Upper lobe of left lung (tissue), 6 donors: ENCODE measurements at regions not wholly inside any gene's neighbourhood (a gene's known extent, or its start where the extent isn't known, plus 50 kb on each side); places are given as distances from the start of the nearest gene placed in this dataset.

Experiments
- ATAC-seq, 2 donors: fragments of 200-7000 bp; cut with Tn5 transposase; one replicate each; pipeline ENCODE4 v1.9.1; 2022; ENCODE audit warnings: mild to moderate bottlenecking in 2 of 2, moderate library complexity in 2 of 2; ENCODE audit not compliant: low FRiP score in 2 of 2
- DNase-seq, 2 donors: peaks; one replicate each; pipeline ENCODE4 v3.0.0-alpha.2; 2019 to 2020
- H3K27ac ChIP-seq, 4 donors: fragments of 200-600 bp; sonication (generic); one replicate each; pipeline ENCODE4 v1.5.1; 2016 to 2019
- H3K27me3 ChIP-seq, 4 donors: fragments of 200-600 bp; sonication (generic); one replicate each; pipeline ENCODE4 v1.5.1; 2017 to 2019
- H3K36me3 ChIP-seq, 4 donors: fragments of 200-600 bp; sonication (generic); one replicate each; pipeline ENCODE4 v1.5.1; 2016 to 2019
- H3K4me1 ChIP-seq, 4 donors: fragments of 200-600 bp; sonication (generic); one replicate each; pipeline ENCODE4 v1.5.1; 2018 to 2019
- H3K4me3 ChIP-seq, 4 donors: fragments of 200-600 bp; sonication (generic); one replicate each; pipeline ENCODE4 v1.5.1; 2017 to 2019; ENCODE audit warnings: mild to moderate bottlenecking in 2 of 4, moderate library complexity in 1 of 4
- H3K9me3 ChIP-seq, 4 donors: fragments of 200-600 bp; sonication (generic); one replicate each; pipeline ENCODE4 v1.5.1; 2018 to 2019
- EP300 ChIP-seq, 4 donors: sonication (generic); formaldehyde crosslinking; IDR thresholded peaks; one replicate each; pipeline ENCODE4 v1.5.1; 2017; ENCODE audit warnings: antibody characterized with exemption in 4 of 4, control low read depth in 2 of 4
- POLR2A ChIP-seq, 4 donors: fragments of 450-650 bp; IDR thresholded peaks; one replicate each; pipeline ENCODE4 v1.5.1; 2016 to 2017; ENCODE audit warnings: antibody characterized with exemption in 4 of 4, mild to moderate bottlenecking in 2 of 4
- POLR2AphosphoS5 ChIP-seq, 2 donors: sonication (generic); formaldehyde crosslinking; IDR thresholded peaks; one replicate each; pipeline ENCODE4 v1.5.1; 2017; ENCODE audit warnings: antibody characterized with exemption in 2 of 2
- WGBS, 2 donors: methylation state at CpG; one replicate each; pipeline ENCODE4 v1.1.5; 2017 to 2018; 5-methylcytosine and 5-hydroxymethylcytosine counted together
- TF ChIP-seq, protein P1 (sequence below), 6 experiments: fragments of 450-650 bp in 4 of 6; fragments of 200-600 bp in 2 of 6; sonication (generic) in 2 of 6; IDR thresholded peaks; one replicate each; pipeline ENCODE4 v1.5.1; 2016 to 2019; ENCODE audit warnings: antibody characterized with exemption in 6 of 6
- donor health status: DM: no; HTN: no; CAD: no; lungs with moderate emphysema.
- donor health status: DM: no; HTN: yes; CAD: no; lungs with severe emphysema.

DNA sequence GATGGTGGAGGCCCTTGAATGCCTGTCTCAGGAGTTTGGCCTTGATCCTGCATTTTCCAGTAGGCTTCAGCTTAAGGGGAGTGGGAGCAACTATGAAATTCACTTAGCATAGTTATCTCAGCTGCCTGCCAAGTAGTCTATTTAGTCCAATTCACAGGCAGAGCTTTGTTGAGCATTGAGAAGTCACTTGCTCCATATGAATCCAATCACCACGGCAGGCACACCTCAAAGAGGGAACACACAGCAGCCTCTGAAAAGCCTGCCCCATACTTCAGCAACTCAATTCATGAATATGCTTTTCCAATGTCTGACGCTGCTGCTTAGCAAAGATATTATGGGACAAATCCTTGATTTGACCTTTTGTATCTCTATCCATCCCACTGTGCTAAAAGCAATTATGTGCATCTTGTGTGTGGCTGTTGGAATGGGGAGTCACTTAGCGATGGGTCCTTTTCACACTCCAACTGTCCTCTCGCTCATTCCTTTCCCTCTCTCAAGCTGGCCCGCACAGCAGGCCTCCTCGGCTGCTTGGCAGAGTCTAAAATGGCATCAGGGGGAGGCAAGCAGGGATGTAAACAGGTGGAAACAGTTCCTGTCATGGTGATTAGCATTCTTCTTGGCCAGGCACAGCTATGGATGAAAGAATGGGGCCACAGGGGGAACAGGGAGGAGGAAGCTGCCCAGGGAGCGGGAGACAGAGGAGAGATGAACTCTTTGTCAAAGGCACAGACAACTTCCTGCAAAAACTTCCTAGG lies 56.0 kb upstream of the LRPPRC start:
- Histone ChIP-seq H3K9me3 (no peaks in the 10 kb centered on the region), H3K27me3 (no peaks in the 10 kb centered on the region), H3K4me3 (no peak overlapping the region), H3K4me1 (no peaks in the 10 kb centered on the region), H3K36me3 (no peaks in the 10 kb centered on the region), H3K27ac (no peak overlapping the region)
- no peak for DNase-seq
- 79 to 81% methylated on average over 7 of the region's 7 CpGs for WGBS, 2 donors
- TF ChIP-seq, protein P1, sequence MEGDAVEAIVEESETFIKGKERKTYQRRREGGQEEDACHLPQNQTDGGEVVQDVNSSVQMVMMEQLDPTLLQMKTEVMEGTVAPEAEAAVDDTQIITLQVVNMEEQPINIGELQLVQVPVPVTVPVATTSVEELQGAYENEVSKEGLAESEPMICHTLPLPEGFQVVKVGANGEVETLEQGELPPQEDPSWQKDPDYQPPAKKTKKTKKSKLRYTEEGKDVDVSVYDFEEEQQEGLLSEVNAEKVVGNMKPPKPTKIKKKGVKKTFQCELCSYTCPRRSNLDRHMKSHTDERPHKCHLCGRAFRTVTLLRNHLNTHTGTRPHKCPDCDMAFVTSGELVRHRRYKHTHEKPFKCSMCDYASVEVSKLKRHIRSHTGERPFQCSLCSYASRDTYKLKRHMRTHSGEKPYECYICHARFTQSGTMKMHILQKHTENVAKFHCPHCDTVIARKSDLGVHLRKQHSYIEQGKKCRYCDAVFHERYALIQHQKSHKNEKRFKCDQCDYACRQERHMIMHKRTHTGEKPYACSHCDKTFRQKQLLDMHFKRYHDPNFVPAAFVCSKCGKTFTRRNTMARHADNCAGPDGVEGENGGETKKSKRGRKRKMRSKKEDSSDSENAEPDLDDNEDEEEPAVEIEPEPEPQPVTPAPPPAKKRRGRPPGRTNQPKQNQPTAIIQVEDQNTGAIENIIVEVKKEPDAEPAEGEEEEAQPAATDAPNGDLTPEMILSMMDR (IDR thresholded peaks at IDR 0.05) = no peak
- TF ChIP-seq POLR2A (IDR thresholded peaks at IDR 0.05) = no peak
- TF ChIP-seq EP300 (IDR thresholded peaks at IDR 0.05) = no peak
- TF ChIP-seq POLR2AphosphoS5 (IDR thresholded peaks at IDR 0.05) = no peak
- ATAC-seq = no peak

DNA sequence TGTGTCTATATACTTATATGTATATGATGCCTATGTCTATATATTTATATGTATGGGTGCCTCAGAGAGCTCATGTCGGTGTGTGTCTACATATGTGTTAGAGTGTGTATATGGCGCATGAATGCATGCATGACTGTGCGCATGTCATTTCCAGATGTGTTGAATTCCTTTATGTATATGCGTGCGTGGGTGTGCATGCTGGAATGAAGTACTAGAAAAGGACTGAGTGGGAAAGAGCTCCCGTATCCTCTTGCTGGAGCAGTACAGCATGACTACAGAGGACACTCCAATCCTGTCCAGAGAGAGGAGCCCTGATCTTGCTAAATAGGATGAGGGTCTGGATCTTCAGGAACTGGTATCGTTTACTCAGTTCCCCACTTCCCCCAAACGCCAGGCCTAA lies 56.8 kb upstream of the LRPPRC start:
- ATAC-seq = no peak
- TF ChIP-seq EP300 (IDR thresholded peaks at IDR 0.05) = no peak

DNA sequence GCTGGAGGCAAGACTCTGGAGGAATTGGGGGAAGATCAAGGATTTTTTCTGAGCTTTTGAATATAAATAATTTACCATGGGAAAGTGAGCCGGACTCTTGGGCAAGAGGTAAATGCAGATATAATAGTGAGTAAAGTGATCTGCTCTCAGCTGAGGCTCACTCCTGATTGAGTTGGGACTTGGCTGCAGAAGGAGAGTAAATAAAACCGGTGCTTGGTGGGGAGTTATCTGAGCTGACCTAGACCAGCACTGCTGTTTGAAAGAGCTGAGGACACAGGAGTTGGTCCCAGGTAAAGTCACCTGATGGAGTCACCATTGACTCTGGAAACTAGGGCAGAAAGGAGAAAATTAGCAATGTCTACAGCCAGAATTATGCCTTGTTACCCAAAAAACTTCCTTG lies 57.3 kb upstream of the LRPPRC start:
- Histone ChIP-seq H3K27ac (no peak overlapping the region), H3K36me3 (no peaks in the 10 kb centered on the region), H3K27me3 (no peaks in the 10 kb centered on the region), H3K9me3 (no peaks in the 10 kb centered on the region), H3K4me3 (no peak overlapping the region), H3K4me1 (no peaks in the 10 kb centered on the region)
- TF ChIP-seq POLR2A (IDR thresholded peaks at IDR 0.05) (no peak), EP300 (IDR thresholded peaks at IDR 0.05) (no peak), POLR2AphosphoS5 (IDR thresholded peaks at IDR 0.05) (no peak)
- TF ChIP-seq, protein P1 (IDR thresholded peaks at IDR 0.05) = no peak
- 73 to 85% methylated on average over 2 of the region's 2 CpGs for WGBS, 2 donors
- DNase-seq = no peak
- ATAC-seq = no peak

More for the DNA sequence above, 56.8 kb upstream of the LRPPRC start:
- no peaks in the 10 kb centered on the region for H3K36me3 ChIP-seq
- H3K4me1 ChIP-seq = no peaks in the 10 kb centered on the region
- H3K4me3 ChIP-seq = no peak overlapping the region
- H3K27ac ChIP-seq = no peak overlapping the region
- H3K9me3 ChIP-seq = no peaks in the 10 kb centered on the region
- no peaks in the 10 kb centered on the region for H3K27me3 ChIP-seq
- 82% methylated on average over 8 of the region's 8 CpGs for WGBS, 2 donors
- no peak for DNase-seq

DNA sequence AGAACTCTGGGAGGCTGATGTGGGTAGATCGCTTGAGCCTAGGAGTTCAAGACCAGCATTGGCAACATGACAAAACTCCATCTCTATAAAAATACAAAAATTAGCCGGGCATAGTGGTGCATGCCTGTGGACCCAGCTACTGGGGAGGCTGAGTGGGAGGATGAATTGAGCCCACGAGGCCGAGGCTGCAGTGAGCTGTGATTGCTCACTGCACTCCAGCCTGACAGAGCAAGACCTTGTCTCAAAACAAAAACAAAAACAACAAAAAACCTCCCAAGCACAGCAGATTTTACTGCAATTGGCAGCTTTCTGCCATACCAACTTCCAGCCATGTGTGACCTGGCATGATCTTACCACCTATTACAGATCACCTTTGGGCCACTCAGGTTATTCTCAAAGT lies 57.7 kb upstream of the LRPPRC start:
- DNase-seq = no peak
- H3K27ac ChIP-seq = no peak overlapping the region

DNA sequence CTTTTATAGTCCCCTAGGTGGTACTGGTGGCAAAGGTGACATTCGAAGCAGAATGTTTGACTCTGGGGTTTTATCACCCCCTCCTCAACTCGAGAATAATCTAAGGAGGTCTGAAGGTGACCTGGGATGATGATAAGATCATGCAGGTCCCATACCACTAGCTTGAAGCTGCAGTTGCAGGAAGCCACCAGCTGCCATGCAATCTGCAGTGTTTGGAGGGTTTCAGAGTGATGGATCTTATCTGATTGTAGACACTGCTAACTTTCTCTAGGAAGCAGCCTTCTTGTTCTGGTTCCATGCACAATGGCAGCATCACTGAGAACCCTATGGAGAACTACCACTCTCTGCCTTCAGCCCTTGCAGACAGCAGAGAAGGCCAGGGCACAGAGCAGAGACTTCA lies 59.4 kb upstream of the LRPPRC start:
- no peaks in the 10 kb centered on the region for H3K27me3 ChIP-seq
- H3K36me3 ChIP-seq = no peaks in the 10 kb centered on the region
- no peak overlapping the region for H3K4me3 ChIP-seq
- no peak for DNase-seq
- no peak for ATAC-seq
- TF ChIP-seq EP300 (IDR thresholded peaks at IDR 0.05) (no peak), POLR2AphosphoS5 (IDR thresholded peaks at IDR 0.05) (no peak), POLR2A (IDR thresholded peaks at IDR 0.05) (no peak)
- TF ChIP-seq, protein P1 (IDR thresholded peaks at IDR 0.05) = no peak
- H3K27ac ChIP-seq = no peak overlapping the region
- WGBS, 2 donors = 45 to 46% methylated on average over 2 of the region's 2 CpGs
- no peaks in the 10 kb centered on the region for H3K4me1 ChIP-seq
- no peaks in the 10 kb centered on the region for H3K9me3 ChIP-seq

More for the DNA sequence above, 57.7 kb upstream of the LRPPRC start:
- H3K36me3 ChIP-seq = no peaks in the 10 kb centered on the region
- H3K27me3 ChIP-seq = no peaks in the 10 kb centered on the region
- no peaks in the 10 kb centered on the region for H3K9me3 ChIP-seq
- ATAC-seq = no peak
- TF ChIP-seq, protein P1 (IDR thresholded peaks at IDR 0.05) = no peak
- no peak for TF ChIP-seq EP300 (IDR thresholded peaks at IDR 0.05)
- no peak for TF ChIP-seq POLR2A (IDR thresholded peaks at IDR 0.05)
- TF ChIP-seq POLR2AphosphoS5 (IDR thresholded peaks at IDR 0.05) = no peak
- WGBS, 2 donors = 90 to 92% methylated on average over 4 of the region's 4 CpGs
- H3K4me1 ChIP-seq = no peaks in the 10 kb centered on the region
- H3K4me3 ChIP-seq = no peak overlapping the region
